ENCODE measurements at regions not wholly inside any gene's neighbourhood (a gene's known extent, or its start where the extent isn't known, plus 50 kb on each side); places are given as distances from the start of the nearest gene placed in this dataset.

DNA sequence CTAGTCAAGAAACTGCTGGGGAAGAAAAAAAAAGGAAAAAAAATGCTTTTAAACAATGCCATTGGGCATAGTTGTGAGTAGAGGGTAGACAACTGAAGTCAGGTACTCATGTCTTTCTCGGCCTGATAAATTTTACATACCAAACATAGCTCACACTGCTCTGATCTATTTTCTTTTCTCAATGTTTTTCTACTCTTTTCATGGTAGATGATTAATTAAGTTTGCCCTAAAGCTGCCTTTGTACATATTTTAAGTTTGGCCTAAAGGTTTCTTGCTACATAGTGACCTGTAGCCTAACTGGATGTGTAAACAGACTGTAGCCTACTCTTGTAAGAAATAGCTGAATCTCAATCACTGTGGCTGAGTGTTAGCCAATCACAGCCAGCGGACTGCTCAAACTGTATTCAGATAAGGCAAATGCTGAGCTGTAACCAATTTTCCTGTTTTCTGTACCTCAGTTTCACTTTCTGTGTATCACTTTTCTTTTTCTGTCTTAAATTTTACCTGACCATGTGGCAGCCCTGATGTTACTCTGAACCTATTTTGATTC, 121.0 kb downstream of the PCDH10 start:
- DNase-seq: no peak

More for the DNA sequence above, 121.0 kb downstream of the PCDH10 start:
- no peak for TF ChIP-seq CTCF (conservative IDR thresholded peaks at IDR 0.05)
- H3T11ph ChIP-seq (ENCODE audit: low read length): no peak overlapping the region
- no CpG with 5 or more reads among the region's 2 CpGs for WGBS (ENCODE audit: extremely low coverage, insufficient read length, low lambda C conversion rate)
- H2AK5ac ChIP-seq (ENCODE audit: insufficient read length, low read length): no peak overlapping the region
- H4K8ac ChIP-seq (replicated peaks; ENCODE audit: insufficient read length, low read depth, low read length): no peak overlapping the region
- H3K79me2 ChIP-seq (ENCODE audit: insufficient read depth, low read length): no peaks in the 10 kb centered on the region
- no peak overlapping the region for H3K9ac ChIP-seq (ENCODE audit: extremely low read depth, insufficient read length, low read length)
- no peaks in the 10 kb centered on the region for H3K23me2 ChIP-seq (ENCODE audit: insufficient read length, low read depth, low read length, poor library complexity, severe bottlenecking)
- H2BK120ac ChIP-seq (ENCODE audit: low read depth, low read length, poor library complexity, severe bottlenecking): no peak overlapping the region
- no peak overlapping the region for H2BK5ac ChIP-seq (ENCODE audit: insufficient read length, low read length)
- Mint-ChIP-seq H3K4me1 (peaks cover 12 to 17% of the 10 kb centered on the region in 2 experiments), H3K9me3 (peaks cover 0 to 3% of the 10 kb centered on the region in 2 experiments; a peak in 3 of 5 replicates), H3K4me3 (no peak overlapping the region), H3K27ac (no peak overlapping the region), H3K36me3 (ENCODE audit: insufficient read depth in 1 of 3, low read depth in 3 of 3) (no peaks in the 10 kb centered on the region; a peak in 1 of 7 replicates), H3K27me3 (ENCODE audit: low read depth) (no peaks in the 10 kb centered on the region)
- no peak overlapping the region for H2BK12ac ChIP-seq (ENCODE audit: insufficient read length, low read depth, low read length)
- no peak overlapping the region for H3K27ac ChIP-seq (ENCODE audit: insufficient read length, low read depth, low read length)
- no peak overlapping the region for H4K5ac ChIP-seq (ENCODE audit: insufficient read length, low read depth, low read length)
- H3K18ac ChIP-seq (ENCODE audit: insufficient read length, low read depth, low read length): no peak overlapping the region
- no peaks in the 10 kb centered on the region for H4K20me1 ChIP-seq (ENCODE audit: control insufficient read depth, insufficient read depth, insufficient read length)
- no peak overlapping the region for H3K4me2 ChIP-seq (ENCODE audit: insufficient read depth, insufficient read length, low read length)
- H2AFZ ChIP-seq (ENCODE audit: low read length): no peak overlapping the region
- no peak overlapping the region for H4K91ac ChIP-seq (ENCODE audit: insufficient read length, low read depth, low read length)
- H3K4me1 ChIP-seq (ENCODE audit: insufficient read depth, low read length): no peaks in the 10 kb centered on the region; the same call in 1 of the 2 replicates
- H3K79me1 ChIP-seq (ENCODE audit: insufficient read depth, low read depth, low read length, poor library complexity, severe bottlenecking): no peaks in the 10 kb centered on the region
- H3K23ac ChIP-seq (ENCODE audit: insufficient read length, low read depth, low read length): no peak overlapping the region
- H3K14ac ChIP-seq (ENCODE audit: insufficient read depth, low read length): no peak overlapping the region
- H3K27me3 ChIP-seq (ENCODE audit: insufficient read depth, low read length): no peaks in the 10 kb centered on the region
- H2BK20ac ChIP-seq (ENCODE audit: low read depth, low read length, poor library complexity, severe bottlenecking): no peak overlapping the region
- no peaks in the 10 kb centered on the region for H3K9me3 ChIP-seq (ENCODE audit: control insufficient read depth, low read depth, low read length)
- no peak overlapping the region for H3K56ac ChIP-seq (ENCODE audit: insufficient read length, low read depth, low read length)
- H3K4ac ChIP-seq (ENCODE audit: low read depth, low read length): no peak overlapping the region
- H2BK15ac ChIP-seq (ENCODE audit: low read depth, low read length): no peak overlapping the region

Measured in H9 (cell line).